HuH-7 (cell line): ENCODE measurements at regions not wholly inside any gene's neighbourhood (a gene's known extent, or its start where the extent isn't known, plus 50 kb on each side); places are given as distances from the start of the nearest gene placed in this dataset.
"Not testable (repeated sequence)": the region's sequence is repeated elsewhere in the genome, so short reads cannot be mapped to it uniquely, and the experiment has no call there.

ENCODE experiments used
- DNase-seq: peaks from one replicate; pipeline ENCODE4 v3.0.0; 2011; ENCODE audit warnings: low spot score

- no peak for DNase-seq
Measured at GRCh38 chr22:48835857-48836672, 991.6 kb downstream of the BRD1 start.

DNA sequence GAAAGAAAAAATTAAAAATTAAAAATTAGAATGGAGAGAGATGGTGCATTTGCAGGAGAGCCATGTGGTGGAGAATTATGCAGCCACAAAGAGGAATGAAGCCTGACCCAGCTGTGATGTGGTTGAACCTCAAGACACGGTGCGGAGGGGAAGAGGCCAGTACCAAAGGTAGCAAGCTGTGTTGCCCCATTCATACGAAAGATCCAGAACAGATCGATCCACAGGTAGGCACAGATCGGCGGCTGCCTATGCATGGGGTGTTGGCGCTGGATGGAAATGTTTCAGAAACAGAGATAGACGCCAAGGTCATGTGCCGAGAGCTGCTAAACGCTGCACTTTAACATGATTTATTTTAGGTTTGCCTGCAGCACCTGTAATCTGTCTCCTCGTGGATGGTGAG, 992.3 kb downstream of the BRD1 start:
- no peak for DNase-seq

GRCh38 chr22:48834404-48834803, 993.3 kb downstream of the BRD1 start:
- DNase-seq: no peak

- no peak for DNase-seq
Measured at GRCh38 chr22:48832592-48832991, 995.1 kb downstream of the BRD1 start.

- DNase-seq: no peak
Measured at GRCh38 chr22:48829908-48830307, 997.8 kb downstream of the BRD1 start.

GRCh38 chr22:48828688-48829087, 999.0 kb downstream of the BRD1 start:
- no peak for DNase-seq

GRCh38 chr22:48827904-48828555, 999.6 kb downstream of the BRD1 start:
- DNase-seq: no peak

GRCh38 chr22:48827268-48827846, 1000.3 kb downstream of the BRD1 start:
- no peak for DNase-seq

DNA sequence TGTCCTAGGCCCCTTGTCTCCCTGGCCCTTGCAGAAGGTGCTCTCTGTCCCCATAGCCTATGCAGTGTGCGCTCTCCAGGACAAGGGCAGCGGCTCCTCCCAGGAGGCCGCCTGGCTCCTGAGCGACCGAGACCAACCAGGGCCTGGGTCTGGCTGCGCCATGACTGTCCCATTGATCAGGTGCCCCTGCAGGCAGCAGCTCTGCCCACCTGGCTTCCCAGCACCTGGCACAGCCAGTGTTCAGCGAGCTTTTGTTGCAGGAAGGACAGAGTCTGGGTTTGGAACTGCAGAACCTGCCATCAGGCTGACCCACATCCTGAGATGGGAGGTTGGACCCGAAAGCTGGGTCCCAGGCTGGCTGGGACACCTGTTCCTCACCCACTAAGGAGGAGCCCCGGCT, 1001.1 kb downstream of the BRD1 start:
- DNase-seq: no peak

GRCh38 chr22:48825802-48826520, 1001.7 kb downstream of the BRD1 start:
- no peak for DNase-seq

GRCh38 chr22:48824712-48825651, 1002.7 kb downstream of the BRD1 start:
- DNase-seq: no peak

DNA sequence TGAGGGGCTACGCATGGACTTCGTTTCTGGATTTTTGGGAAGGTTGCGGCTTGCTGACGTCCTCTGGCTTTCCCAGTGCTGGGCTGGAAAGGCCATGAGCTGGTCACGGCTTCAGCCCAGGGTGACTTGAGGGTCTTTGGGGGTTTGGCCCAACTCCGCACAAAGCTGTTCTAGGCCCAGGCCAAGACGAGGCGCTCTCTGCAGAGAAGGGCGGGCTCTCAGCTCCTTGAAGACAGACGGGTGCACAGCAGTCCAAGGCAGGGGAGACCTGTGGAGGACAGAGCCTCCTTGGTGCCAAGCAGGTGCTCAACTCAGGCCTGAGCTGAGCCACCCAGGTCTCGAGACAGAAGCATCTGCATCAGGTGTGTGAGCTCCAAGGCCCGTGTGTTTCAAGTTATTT, 1003.7 kb downstream of the BRD1 start:
- no peak for DNase-seq

DNA sequence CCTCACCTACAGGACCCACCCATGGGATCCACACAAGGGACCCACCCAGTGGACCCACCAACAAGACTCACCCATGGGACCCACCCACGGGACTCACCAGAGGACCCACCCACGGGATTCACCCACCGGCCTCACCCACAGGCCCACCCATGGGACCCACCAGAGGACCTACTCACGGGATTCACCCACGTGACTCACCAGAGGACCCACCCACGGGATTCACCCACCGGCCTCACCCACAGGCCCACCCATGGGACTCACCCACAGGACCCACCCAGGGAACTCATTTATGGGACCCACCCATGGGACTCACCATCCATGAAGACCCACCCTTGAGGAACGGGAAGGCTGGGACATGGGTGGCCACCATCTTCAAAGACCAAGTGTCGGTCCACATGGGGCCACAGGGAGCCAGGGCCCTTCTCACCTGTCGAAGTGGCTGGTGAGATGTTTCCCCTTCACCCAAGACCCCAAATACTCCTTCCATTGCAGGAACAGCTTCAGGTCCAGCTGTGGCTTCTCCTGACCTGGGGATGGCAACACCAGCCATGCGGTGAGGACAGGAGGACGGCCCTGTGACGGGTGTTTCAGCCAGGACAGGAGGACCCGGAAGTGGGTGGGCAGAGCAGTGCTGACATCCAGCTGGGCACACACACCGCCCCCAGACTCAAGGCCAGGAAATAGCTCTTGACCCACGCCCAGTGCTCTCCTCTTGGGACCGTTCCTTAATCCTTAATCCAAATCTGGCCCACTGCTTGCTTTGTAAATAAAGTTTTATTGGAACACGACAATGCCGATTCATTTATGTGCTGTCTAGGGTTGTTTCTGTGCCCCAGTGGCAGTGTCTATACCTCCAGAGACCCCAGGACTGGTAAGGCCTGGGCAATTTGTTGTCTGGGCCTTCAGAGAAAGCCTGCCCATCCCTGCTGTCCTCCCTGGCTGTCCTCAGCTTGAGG, 1005.1 kb downstream of the BRD1 start:
- DNase-seq: no peak

- DNase-seq: no peak
Measured at GRCh38 chr22:48821727-48822126, 1005.9 kb downstream of the BRD1 start.

- DNase-seq: no peak
Measured at GRCh38 chr22:48821346-48821690, 1006.4 kb downstream of the BRD1 start.

DNA sequence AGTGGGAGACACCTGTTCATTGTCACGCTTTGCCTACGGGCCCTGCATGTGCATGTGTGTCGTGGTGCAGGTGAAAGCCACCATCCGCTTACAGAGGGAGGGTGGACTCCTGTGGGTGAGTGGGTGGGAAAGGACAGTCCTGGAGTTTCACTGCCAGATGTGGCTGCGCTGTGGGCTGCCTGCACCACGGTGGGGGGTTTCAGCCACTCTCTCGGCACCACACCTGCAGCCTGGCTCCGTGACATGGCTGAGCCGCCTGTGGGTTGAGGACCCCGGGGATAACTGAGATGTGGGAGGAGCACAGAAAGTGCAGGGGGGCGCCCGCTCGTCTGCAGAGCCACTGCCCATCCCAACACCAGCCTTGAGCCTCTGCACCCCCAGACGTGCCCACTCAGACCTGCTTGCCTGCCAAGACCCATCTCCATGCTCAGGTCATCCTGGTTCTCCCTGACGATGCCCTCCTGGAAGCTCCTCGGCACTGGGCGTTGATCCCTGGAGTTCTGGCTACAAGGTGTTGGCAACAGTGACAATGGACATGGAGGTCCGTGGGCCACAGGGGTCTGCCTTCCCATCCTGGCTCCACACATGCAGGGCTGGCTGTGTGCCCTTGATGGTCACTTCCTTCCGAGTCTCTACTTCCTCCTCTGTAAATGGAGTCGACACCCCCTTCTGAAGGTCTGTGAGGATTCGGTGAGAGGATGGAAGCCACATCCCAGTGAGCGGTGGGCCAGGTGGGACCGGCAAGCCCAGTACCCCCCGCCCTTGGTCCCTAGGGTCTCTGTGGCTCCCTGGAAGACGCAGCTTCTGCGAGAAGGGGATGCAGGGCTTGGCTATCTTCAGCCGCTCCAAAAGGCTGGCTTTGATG, 1007.0 kb downstream of the BRD1 start:
- DNase-seq: no peak

DNA sequence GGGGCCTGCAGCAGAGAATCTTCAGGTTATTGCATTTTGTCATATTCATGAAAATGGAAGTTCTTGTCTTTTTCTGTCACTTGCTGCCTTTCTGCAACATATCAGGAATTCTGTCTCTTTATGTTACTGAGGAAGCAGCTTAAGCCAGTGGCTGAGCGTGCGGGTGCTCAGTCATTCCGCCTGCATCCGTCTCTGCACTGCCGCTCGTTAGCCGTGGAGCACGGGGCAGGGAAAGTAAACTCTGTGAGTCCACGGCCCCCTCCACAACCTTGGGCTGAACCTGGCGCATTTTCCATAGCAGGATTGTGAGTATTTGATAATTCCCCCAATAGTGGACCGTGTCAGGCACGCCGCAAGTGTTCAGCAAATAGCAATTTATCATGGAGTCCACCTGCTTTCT, 1007.7 kb downstream of the BRD1 start:
- DNase-seq: no peak

DNA sequence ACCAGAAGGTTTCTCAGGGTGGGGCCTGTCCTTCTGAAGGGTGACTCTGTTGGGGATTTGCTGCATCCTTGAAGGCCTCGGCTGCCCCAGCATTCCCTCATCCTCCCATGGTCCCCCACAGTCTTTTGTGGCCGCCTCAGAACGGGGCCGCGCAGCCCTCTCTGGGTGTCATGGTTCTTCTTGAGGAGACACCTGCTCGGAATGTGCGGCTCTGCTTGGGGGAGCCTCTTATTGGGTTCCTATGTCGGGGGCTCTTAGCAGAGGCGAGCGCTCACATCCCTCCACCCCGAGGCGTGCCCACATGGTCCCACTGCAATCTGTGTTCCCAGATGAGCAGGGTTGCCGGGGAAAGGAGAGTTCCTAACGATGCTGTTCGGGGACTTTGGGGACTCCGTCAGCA, 1008.4 kb downstream of the BRD1 start:
- DNase-seq: no peak

- not testable (repeated sequence) for DNase-seq
Measured at GRCh38 chr22:48817491-48817890, 1010.2 kb downstream of the BRD1 start.

DNA sequence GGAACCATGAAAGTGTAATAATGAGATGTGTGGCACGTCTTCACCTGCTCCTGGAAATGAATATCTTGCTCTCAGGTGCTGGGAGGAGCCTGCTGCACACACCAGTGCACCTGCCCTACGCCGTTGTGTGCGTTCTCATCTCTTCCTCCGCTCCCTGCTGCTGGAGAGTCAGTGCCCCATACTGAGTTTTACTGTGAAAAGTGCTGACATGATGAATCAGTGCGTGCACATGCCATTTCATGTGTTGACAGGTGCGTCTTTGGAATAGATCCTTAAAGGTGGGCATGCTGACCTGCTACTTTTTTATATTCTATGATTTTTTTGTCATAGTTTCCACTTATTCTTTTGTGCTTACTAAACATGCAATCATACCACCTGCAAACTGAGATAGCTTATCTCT, 1015.8 kb downstream of the BRD1 start:
- DNase-seq: no peak
